ENCODE measurements at regions not wholly inside any gene's neighbourhood (a gene's known extent, or its start where the extent isn't known, plus 50 kb on each side); places are given as distances from the start of the nearest gene placed in this dataset.

DNA sequence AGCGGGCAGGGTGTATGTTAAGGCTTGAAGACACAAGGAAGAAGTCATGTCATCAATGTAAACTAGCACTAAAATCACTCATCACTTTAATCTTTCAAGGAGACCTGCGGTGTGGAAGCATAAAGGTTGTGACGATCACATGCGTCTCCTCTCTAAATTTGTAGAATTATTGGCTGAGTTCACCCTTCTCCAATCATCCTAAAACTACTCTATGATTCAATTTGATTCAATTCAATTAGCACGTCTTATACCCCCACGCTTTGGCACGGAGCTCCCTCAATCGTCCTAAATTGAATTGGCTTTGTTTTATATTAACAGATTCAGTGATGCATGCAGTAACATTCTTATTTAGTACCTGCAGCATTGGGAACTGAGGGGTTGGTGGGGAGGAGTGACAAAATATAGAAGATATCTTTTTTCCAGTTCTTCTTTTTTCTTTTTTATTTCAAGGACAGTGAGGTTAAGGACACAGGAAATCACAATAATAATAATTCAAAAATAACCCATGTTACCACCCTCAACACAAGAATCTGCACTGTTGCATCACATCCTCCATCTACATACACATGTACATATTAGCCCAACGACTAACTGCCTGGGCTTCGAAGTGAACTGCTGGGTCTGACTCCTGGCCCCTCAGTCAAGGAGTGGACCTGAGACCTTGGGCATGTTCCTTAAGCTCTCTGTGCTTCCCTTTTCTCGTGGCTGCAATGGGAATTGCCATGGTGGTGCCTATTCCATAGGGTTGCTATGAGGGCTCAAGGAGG lies 86.5 kb downstream of the LSM5 start:
- TF ChIP-seq CTCF (conservative IDR thresholded peaks at IDR 0.05; ENCODE audit: low read length), result no peak
- no peak for TF ChIP-seq EZH2phosphoT487 (IDR thresholded peaks at IDR 0.05; ENCODE audit: borderline replicate concordance, low read depth, low read length)
